ENCODE measurements at regions not wholly inside any gene's neighbourhood (a gene's known extent, or its start where the extent isn't known, plus 50 kb on each side); places are given as distances from the start of the nearest gene placed in this dataset.

GRCh38 chr5:158383486-158383885 is 524.5 kb upstream of the CLINT1 start:
- no peak for TF ChIP-seq POLR2A (IDR thresholded peaks at IDR 0.05)
- TF ChIP-seq, protein P1, sequence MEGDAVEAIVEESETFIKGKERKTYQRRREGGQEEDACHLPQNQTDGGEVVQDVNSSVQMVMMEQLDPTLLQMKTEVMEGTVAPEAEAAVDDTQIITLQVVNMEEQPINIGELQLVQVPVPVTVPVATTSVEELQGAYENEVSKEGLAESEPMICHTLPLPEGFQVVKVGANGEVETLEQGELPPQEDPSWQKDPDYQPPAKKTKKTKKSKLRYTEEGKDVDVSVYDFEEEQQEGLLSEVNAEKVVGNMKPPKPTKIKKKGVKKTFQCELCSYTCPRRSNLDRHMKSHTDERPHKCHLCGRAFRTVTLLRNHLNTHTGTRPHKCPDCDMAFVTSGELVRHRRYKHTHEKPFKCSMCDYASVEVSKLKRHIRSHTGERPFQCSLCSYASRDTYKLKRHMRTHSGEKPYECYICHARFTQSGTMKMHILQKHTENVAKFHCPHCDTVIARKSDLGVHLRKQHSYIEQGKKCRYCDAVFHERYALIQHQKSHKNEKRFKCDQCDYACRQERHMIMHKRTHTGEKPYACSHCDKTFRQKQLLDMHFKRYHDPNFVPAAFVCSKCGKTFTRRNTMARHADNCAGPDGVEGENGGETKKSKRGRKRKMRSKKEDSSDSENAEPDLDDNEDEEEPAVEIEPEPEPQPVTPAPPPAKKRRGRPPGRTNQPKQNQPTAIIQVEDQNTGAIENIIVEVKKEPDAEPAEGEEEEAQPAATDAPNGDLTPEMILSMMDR (IDR thresholded peaks at IDR 0.05) = no peak

All from Peyer's patch (tissue), 4 donors.